Adrenal gland (tissue), 9 donors: ENCODE measurements at regions not wholly inside any gene's neighbourhood (a gene's known extent, or its start where the extent isn't known, plus 50 kb on each side); places are given as distances from the start of the nearest gene placed in this dataset.

Experiments used
- DNase-seq, 7 donors: peaks; one replicate each; pipeline ENCODE4 v3.0.0-alpha.2; 2019 to 2020
- H3K27ac ChIP-seq, 5 donors: fragments of 200-600 bp; sonication (generic) in 4 of 5; 1 replicate in 3 of 5; 2 replicates in 2 of 5; pipeline versions ENCODE4 v1.5.1 to v1.8.0; 2016 to 2020; ENCODE audit warnings: mild to moderate bottlenecking in 1 of 5
- H3K27me3 ChIP-seq: fragments of 200-600 bp; 2 replicates; pipeline ENCODE4 v1.8.0; 2021
- H3K36me3 ChIP-seq, 2 donors: fragments of 200-600 bp; replicated peaks in 1 of 2; 1 replicate in 1 of 2; 2 replicates in 1 of 2; pipeline versions ENCODE4 v1.5.1 to v1.8.0; 2018 to 2022
- H3K4me1 ChIP-seq, 2 donors: fragments of 200-600 bp; replicated peaks in 1 of 2; 1 replicate in 1 of 2; 2 replicates in 1 of 2; pipeline versions ENCODE4 v1.5.1 to v1.8.0; 2018 to 2021
- H3K4me3 ChIP-seq, 4 donors: fragments of 200-600 bp; sonication (generic) in 3 of 4; one replicate each; pipeline ENCODE4 v1.5.1; 2016 to 2018
- H3K9me3 ChIP-seq, 3 donors: fragments of 200-600 bp; sonication (generic) in 1 of 3; replicated peaks in 1 of 3; 1 replicate in 2 of 3; 2 replicates in 1 of 3; pipeline versions ENCODE4 v1.5.1 to v1.8.0; 2016 to 2021
- POLR2A ChIP-seq, 2 donors: fragments of 450-650 bp; IDR thresholded peaks; one replicate each; pipeline ENCODE4 v1.6.1; 2017; ENCODE audit warnings: antibody characterized with exemption in 2 of 2, mild to moderate bottlenecking in 2 of 2, moderate library complexity in 1 of 2
- WGBS, 4 donors: extraction: QIAGEN DNeasy Blood & Tissue Kit in 2 of 4; methylation state at CpG; one replicate each; pipeline versions ENCODE4 v1.1.5 to v1.1.7; 2013 to 2017; 5-methylcytosine and 5-hydroxymethylcytosine counted together
- intact Hi-C, 2 donors: fragments of 100-400 bp; cut with DNase I; formaldehyde crosslinking; loops; one replicate each; pipeline versions ENCODE4 v1.14.1 to v1.15.0; 2022 to 2023
- TF ChIP-seq, protein P1 (sequence below), 6 experiments: fragments of 450-650 bp in 4 of 6; fragments of 200-600 bp in 2 of 6; sonication (generic) in 1 of 6; IDR thresholded peaks; 1 replicate in 5 of 6; 2 replicates in 1 of 6; pipeline versions ENCODE4 v1.5.1 to v1.8.0; 2016 to 2021; ENCODE audit warnings: antibody characterized with exemption in 6 of 6, mild to moderate bottlenecking in 2 of 6, moderate library complexity in 1 of 6
- donor health status: healthy with polysubstance abuse.
- donor health status: Bipolar disorder and iron deficiency.
- donor health status: DM: yes; HTN: yes; CAD: no.
- donor health status: DM: no; HTN: no; CAD: no.
- donor health status: DM: no; HTN: no; CAD: no.

- TF ChIP-seq POLR2A (IDR thresholded peaks at IDR 0.05), result no peak
- TF ChIP-seq, protein P1, sequence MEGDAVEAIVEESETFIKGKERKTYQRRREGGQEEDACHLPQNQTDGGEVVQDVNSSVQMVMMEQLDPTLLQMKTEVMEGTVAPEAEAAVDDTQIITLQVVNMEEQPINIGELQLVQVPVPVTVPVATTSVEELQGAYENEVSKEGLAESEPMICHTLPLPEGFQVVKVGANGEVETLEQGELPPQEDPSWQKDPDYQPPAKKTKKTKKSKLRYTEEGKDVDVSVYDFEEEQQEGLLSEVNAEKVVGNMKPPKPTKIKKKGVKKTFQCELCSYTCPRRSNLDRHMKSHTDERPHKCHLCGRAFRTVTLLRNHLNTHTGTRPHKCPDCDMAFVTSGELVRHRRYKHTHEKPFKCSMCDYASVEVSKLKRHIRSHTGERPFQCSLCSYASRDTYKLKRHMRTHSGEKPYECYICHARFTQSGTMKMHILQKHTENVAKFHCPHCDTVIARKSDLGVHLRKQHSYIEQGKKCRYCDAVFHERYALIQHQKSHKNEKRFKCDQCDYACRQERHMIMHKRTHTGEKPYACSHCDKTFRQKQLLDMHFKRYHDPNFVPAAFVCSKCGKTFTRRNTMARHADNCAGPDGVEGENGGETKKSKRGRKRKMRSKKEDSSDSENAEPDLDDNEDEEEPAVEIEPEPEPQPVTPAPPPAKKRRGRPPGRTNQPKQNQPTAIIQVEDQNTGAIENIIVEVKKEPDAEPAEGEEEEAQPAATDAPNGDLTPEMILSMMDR (IDR thresholded peaks at IDR 0.05), result no peak
- intact Hi-C loops, result no loop called here
- WGBS, 4 donors, result 29 to 48% (median 41%) methylated on average over 2 of the region's 2 CpGs
These were observed 116.4 kb upstream of the DGKB start for GRCh38 chr7:15018981-15019380.

GRCh38 chr7:15016766-15017165 is 114.2 kb upstream of the DGKB start:
- Histone ChIP-seq H3K9me3 (no peaks in the 10 kb centered on the region), H3K27ac (no peak overlapping the region), H3K4me1 (no peaks in the 10 kb centered on the region), H3K27me3 (no peaks in the 10 kb centered on the region), H3K36me3 (no peaks in the 10 kb centered on the region), H3K4me3 (no peak overlapping the region)
- WGBS, 4 donors, result 46 to 62% (median 57%) methylated on average over 2 of the region's 2 CpGs
- DNase-seq, result no peak
- TF ChIP-seq, protein P1 (IDR thresholded peaks at IDR 0.05), result no peak
- TF ChIP-seq POLR2A (IDR thresholded peaks at IDR 0.05), result no peak
- intact Hi-C loops, result no loop called here

More at GRCh38 chr7:15018981-15019380, 116.4 kb upstream of the DGKB start:
- no peaks in the 10 kb centered on the region for H3K27me3 ChIP-seq
- no peak overlapping the region for H3K27ac ChIP-seq
- DNase-seq, result no peak
- H3K4me3 ChIP-seq, result no peak overlapping the region
- no peaks in the 10 kb centered on the region for H3K4me1 ChIP-seq
- H3K36me3 ChIP-seq, result no peaks in the 10 kb centered on the region
- H3K9me3 ChIP-seq, result no peaks in the 10 kb centered on the region

DNA sequence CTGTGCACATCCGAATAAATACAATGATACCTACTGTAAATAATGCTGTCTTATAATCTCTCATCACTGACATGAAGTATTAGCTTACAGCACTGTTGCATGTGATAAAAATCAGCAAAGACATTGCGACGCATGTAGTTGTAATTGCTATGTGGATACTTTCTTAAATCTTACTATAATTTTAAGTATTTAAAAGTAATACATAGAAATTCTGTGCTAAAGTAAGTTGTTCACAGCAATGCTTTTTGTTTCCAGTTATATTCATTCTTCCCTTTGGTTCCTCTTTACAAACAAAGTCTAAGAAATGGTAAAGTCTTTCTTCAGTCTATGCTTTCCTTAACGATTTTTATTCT is 113.7 kb upstream of the DGKB start:
- Histone ChIP-seq H3K4me1 (no peaks in the 10 kb centered on the region), H3K36me3 (no peaks in the 10 kb centered on the region), H3K27me3 (no peaks in the 10 kb centered on the region), H3K27ac (no peak overlapping the region), H3K9me3 (no peaks in the 10 kb centered on the region), H3K4me3 (no peak overlapping the region)
- WGBS, 4 donors, result 19 to 23% (median 22%) methylated on average over 4 of the region's 4 CpGs
- TF ChIP-seq POLR2A (IDR thresholded peaks at IDR 0.05), result no peak
- TF ChIP-seq, protein P1 (IDR thresholded peaks at IDR 0.05), result no peak
- DNase-seq, result no peak
- intact Hi-C loops, result no loop called here

DNA sequence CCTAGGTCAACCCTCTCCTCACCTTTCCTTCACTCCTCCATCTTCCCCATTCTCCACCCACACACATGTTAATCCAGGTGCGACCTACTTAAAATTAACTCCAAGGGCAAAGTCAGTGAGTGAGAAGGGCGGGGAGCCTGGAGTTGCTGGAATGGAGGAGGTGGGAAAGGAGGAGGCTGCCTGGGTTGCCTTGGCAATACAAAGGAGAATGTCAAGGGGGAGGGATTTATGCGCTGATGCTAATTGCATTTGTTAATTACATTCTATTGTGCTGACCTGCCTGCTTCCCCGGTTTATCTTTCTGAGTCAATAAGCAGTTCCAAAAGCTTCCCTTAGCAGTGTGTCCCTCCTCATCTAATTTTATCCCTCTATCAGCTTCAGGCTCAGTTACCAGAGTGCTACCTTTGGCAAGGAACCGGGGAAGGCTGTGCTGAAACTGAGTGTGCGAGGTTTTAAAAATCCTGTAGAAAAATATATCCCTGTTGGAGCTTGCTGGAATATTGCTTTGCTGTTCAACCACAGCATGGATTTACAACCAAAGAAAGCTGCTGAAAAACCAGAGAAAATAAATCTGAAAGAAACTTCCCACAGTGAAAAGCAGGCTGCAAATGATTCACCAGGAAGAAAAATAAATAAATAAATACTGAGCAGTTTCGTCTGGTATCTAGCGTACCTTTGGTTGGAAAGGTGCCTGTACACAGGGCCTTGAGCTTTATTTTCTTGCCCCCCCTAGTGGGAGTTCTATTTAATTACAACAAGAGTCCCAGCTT is 113.2 kb upstream of the DGKB start:
- intact Hi-C loops, result no loop called here
- Histone ChIP-seq H3K9me3 (no peaks in the 10 kb centered on the region), H3K4me1 (no peaks in the 10 kb centered on the region), H3K27ac (peak overlapping the region in 1 of 5 donors; percentile 4), H3K36me3 (no peaks in the 10 kb centered on the region), H3K4me3 (no peak overlapping the region), H3K27me3 (no peaks in the 10 kb centered on the region)
- peak; percentile 42 to 66 (median 59) for DNase-seq
- TF ChIP-seq, protein P1 (IDR thresholded peaks at IDR 0.05), result peak; percentile 44 to 68 (median 51)
- no peak for TF ChIP-seq POLR2A (IDR thresholded peaks at IDR 0.05)
- 14 to 21% (median 15%) methylated on average over 8 of the region's 8 CpGs for WGBS, 4 donors
